ENCODE measurements at regions not wholly inside any gene's neighbourhood (a gene's known extent, or its start where the extent isn't known, plus 50 kb on each side); places are given as distances from the start of the nearest gene placed in this dataset.
"Not testable (repeated sequence)": the region's sequence is repeated elsewhere in the genome, so short reads cannot be mapped to it uniquely, and the experiment has no call there.

- DNase-seq (ENCODE audit: low read depth in 3 of 3, low spot score in 1 of 3) = no peak
Observed at GRCh38 chr2:126189527-126189926, 466.4 kb upstream of the GYPC start.

- DNase-seq (ENCODE audit: low read depth in 3 of 3, low spot score in 1 of 3) = no peak
Observed at GRCh38 chr2:126200538-126200937, 455.4 kb upstream of the GYPC start.

- DNase-seq (ENCODE audit: low read depth in 3 of 3, low spot score in 1 of 3) = no peak
Observed at GRCh38 chr2:126208266-126208665, 447.7 kb upstream of the GYPC start.

GRCh38 chr2:126212735-126213134, 443.2 kb upstream of the GYPC start:
- no peak for DNase-seq (ENCODE audit: low read depth in 3 of 3, low spot score in 1 of 3)

- DNase-seq (ENCODE audit: low read depth in 3 of 3, low spot score in 1 of 3) = no peak
Observed at GRCh38 chr2:126219081-126219480, 436.9 kb upstream of the GYPC start.

GRCh38 chr2:126220331-126220730, 435.6 kb upstream of the GYPC start:
- DNase-seq (ENCODE audit: low read depth in 3 of 3, low spot score in 1 of 3) = no peak

GRCh38 chr2:126221506-126221905, 434.5 kb upstream of the GYPC start:
- DNase-seq (ENCODE audit: low read depth in 3 of 3, low spot score in 1 of 3) = no peak

GRCh38 chr2:126222278-126222677, 433.7 kb upstream of the GYPC start:
- no peak for DNase-seq (ENCODE audit: low read depth in 3 of 3, low spot score in 1 of 3)

- no peak for DNase-seq (ENCODE audit: low read depth in 3 of 3, low spot score in 1 of 3)
Observed at GRCh38 chr2:126224776-126225175, 431.2 kb upstream of the GYPC start.

- no peak for DNase-seq (ENCODE audit: low read depth in 3 of 3, low spot score in 1 of 3)
Observed at GRCh38 chr2:126227250-126227649, 428.7 kb upstream of the GYPC start.

GRCh38 chr2:126228531-126228930, 427.4 kb upstream of the GYPC start:
- no peak for DNase-seq (ENCODE audit: low read depth in 3 of 3, low spot score in 1 of 3)

- no peak for DNase-seq (ENCODE audit: low read depth in 3 of 3, low spot score in 1 of 3)
Observed at GRCh38 chr2:126238251-126238650, 417.7 kb upstream of the GYPC start.

GRCh38 chr2:126239320-126239955, 416.5 kb upstream of the GYPC start:
- DNase-seq (ENCODE audit: low read depth in 3 of 3, low spot score in 1 of 3) = no peak

- DNase-seq (ENCODE audit: low read depth in 3 of 3, low spot score in 1 of 3) = no peak
Observed at GRCh38 chr2:126241001-126241400, 415.0 kb upstream of the GYPC start.

GRCh38 chr2:126241411-126241810, 414.5 kb upstream of the GYPC start:
- DNase-seq (ENCODE audit: low read depth in 3 of 3, low spot score in 1 of 3) = no peak

GRCh38 chr2:126244937-126245336, 411.0 kb upstream of the GYPC start:
- no peak for DNase-seq (ENCODE audit: low read depth in 3 of 3, low spot score in 1 of 3)

- DNase-seq (ENCODE audit: low read depth in 3 of 3, low spot score in 1 of 3) = no peak
Observed at GRCh38 chr2:126253669-126254068, 402.3 kb upstream of the GYPC start.

GRCh38 chr2:126264625-126265024, 391.3 kb upstream of the GYPC start:
- no peak for DNase-seq (ENCODE audit: low read depth in 3 of 3, low spot score in 1 of 3)

GRCh38 chr2:126269911-126270310, 386.0 kb upstream of the GYPC start:
- DNase-seq (ENCODE audit: low read depth in 3 of 3, low spot score in 1 of 3) = no peak

- DNase-seq (ENCODE audit: low read depth in 3 of 3, low spot score in 1 of 3) = no peak
Observed at GRCh38 chr2:126270587-126270986, 385.4 kb upstream of the GYPC start.

- no peak for DNase-seq (ENCODE audit: low read depth in 3 of 3, low spot score in 1 of 3)
Observed at GRCh38 chr2:126272401-126272800, 383.6 kb upstream of the GYPC start.

- DNase-seq (ENCODE audit: low read depth in 3 of 3, low spot score in 1 of 3) = no peak
Observed at GRCh38 chr2:126275098-126275497, 380.9 kb upstream of the GYPC start.

GRCh38 chr2:126276268-126276667, 379.7 kb upstream of the GYPC start:
- not testable (repeated sequence) for DNase-seq (ENCODE audit: low read depth in 3 of 3, low spot score in 1 of 3)

GRCh38 chr2:126288362-126288761, 367.6 kb upstream of the GYPC start:
- DNase-seq (ENCODE audit: low read depth in 3 of 3, low spot score in 1 of 3) = no peak
